ENCODE measurements at regions not wholly inside any gene's neighbourhood (a gene's known extent, or its start where the extent isn't known, plus 50 kb on each side); places are given as distances from the start of the nearest gene placed in this dataset.

- H3K4me3 ChIP-seq (ENCODE audit: low read length) = no peak overlapping the region
- TF ChIP-seq CTCF (conservative IDR thresholded peaks at IDR 0.05; ENCODE audit: low read depth, low read length) = no peak
- no peak for DNase-seq (ENCODE audit: low read depth)
Measured at GRCh38 chr5:175381130-175381529, 62.9 kb downstream of the DRD1 start.

DNA sequence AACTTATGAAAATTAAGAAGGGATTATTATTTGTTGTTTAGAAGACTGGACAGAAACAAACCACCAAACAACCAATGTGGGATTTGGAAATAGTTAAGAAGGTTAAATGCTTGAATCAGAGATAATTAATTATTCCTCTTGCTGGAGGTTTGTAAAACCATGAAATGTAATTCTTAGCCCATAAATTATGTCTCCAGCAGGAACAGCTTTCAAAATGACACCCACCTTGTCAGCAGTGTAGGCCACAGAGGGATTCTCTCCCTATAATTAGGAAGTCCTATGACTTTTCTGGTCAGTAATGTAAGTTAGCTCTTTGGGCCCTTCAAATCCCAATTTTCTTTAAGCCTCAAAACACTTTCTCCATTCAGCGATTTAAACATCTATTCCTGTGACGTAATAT, 63.3 kb downstream of the DRD1 start:
- TF ChIP-seq CTCF (conservative IDR thresholded peaks at IDR 0.05; ENCODE audit: low read depth, low read length) = no peak
- DNase-seq (ENCODE audit: low read depth) = no peak

DNA sequence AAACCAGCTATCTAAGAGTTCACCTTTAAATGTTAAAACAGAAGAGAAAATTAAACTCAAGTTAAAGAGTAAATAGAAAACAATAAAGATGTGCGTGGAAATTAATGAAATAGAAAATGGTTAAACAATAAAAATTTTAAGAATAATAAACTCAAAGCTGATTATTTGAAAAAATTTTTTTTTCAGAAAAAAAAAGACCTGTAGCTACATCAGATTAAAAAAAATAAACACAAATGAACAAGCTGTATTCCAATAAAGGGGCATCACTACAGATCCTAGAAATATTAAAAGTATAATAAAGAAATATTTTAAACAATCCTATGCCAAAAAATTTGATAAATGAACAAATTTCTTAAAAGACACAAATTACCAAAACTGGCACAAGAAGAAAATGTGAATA, 64.1 kb downstream of the DRD1 start:
- no peak for DNase-seq (ENCODE audit: low read depth)
- no peak for TF ChIP-seq CTCF (conservative IDR thresholded peaks at IDR 0.05; ENCODE audit: low read depth, low read length)
- H3K4me3 ChIP-seq (ENCODE audit: low read length) = no peak overlapping the region

More for the DNA sequence above, 63.3 kb downstream of the DRD1 start:
- H3K4me3 ChIP-seq (ENCODE audit: low read length) = no peak overlapping the region

GRCh38 chr5:175378444-175379028, 65.4 kb downstream of the DRD1 start:
- no peak overlapping the region for H3K4me3 ChIP-seq (ENCODE audit: low read length)
- no peak for TF ChIP-seq CTCF (conservative IDR thresholded peaks at IDR 0.05; ENCODE audit: low read depth, low read length)
- no peak for DNase-seq (ENCODE audit: low read depth)

DNA sequence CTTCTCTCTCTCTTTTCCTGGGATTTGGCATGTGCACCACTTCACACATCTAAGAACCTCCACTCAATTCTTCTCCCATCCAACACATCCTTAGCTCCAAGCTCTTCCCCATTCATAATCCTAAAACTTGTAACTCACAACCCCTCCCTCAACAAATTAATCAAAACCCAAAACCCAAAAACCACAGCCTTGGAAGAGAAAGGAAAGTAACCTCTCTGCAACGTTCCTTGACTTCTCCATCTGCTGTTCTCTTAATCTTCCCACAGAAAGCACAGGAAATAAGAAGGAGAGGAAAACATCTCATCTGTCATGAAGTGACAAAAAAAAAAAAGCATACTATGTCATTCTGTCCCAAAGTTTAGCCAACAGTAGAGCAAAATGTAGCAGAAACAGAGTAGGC, 66.2 kb downstream of the DRD1 start:
- TF ChIP-seq CTCF (conservative IDR thresholded peaks at IDR 0.05; ENCODE audit: low read depth, low read length) = no peak
- DNase-seq (ENCODE audit: low read depth) = no peak

GRCh38 chr5:175374166-175374875, 69.7 kb downstream of the DRD1 start:
- TF ChIP-seq CTCF (conservative IDR thresholded peaks at IDR 0.05; ENCODE audit: low read depth, low read length) = no peak
- no peak for DNase-seq (ENCODE audit: low read depth)

More for the DNA sequence above, 66.2 kb downstream of the DRD1 start:
- no peak overlapping the region for H3K4me3 ChIP-seq (ENCODE audit: low read length)

GRCh38 chr5:175365866-175366265, 78.1 kb downstream of the DRD1 start:
- no peak overlapping the region for H3K4me3 ChIP-seq (ENCODE audit: low read length)
- TF ChIP-seq CTCF (conservative IDR thresholded peaks at IDR 0.05; ENCODE audit: low read depth, low read length) = no peak
- DNase-seq (ENCODE audit: low read depth) = no peak

More at GRCh38 chr5:175374166-175374875, 69.7 kb downstream of the DRD1 start:
- no peak overlapping the region for H3K4me3 ChIP-seq (ENCODE audit: low read length)
